ENCODE measurements at regions not wholly inside any gene's neighbourhood (a gene's known extent, or its start where the extent isn't known, plus 50 kb on each side); places are given as distances from the start of the nearest gene placed in this dataset.

GRCh38 chr13:34216256-34216655, 398.3 kb downstream of the RFC3 start:
- no peaks in the 10 kb centered on the region for H3K36me3 Mint-ChIP-seq
- H3K27me3 Mint-ChIP-seq = no peaks in the 10 kb centered on the region
- CTCF ChIA-PET = no interaction called here
- no peak overlapping the region for H3K4me3 Mint-ChIP-seq
- intact Hi-C loops (cut with micrococcal nuclease) = no loop called here
- no peak for DNase-seq
- H3K4me1 Mint-ChIP-seq (ENCODE audit: low read depth) = no peaks in the 10 kb centered on the region
- H3K27ac Mint-ChIP-seq = no peak overlapping the region
- H3K9me3 Mint-ChIP-seq = peaks cover 4% of the 10 kb centered on the region
- POLR2A ChIA-PET = no interaction called here

GRCh38 chr13:34217343-34218025, 399.5 kb downstream of the RFC3 start:
- ChIA-PET CTCF (no interaction called here), POLR2A (no interaction called here)
- Mint-ChIP-seq H3K36me3 (no peaks in the 10 kb centered on the region), H3K4me3 (no peak overlapping the region), H3K9me3 (peaks cover 4% of the 10 kb centered on the region), H3K4me1 (ENCODE audit: low read depth) (no peaks in the 10 kb centered on the region), H3K27me3 (no peaks in the 10 kb centered on the region), H3K27ac (no peak overlapping the region)
- DNase-seq = no peak
- intact Hi-C loops (cut with micrococcal nuclease) = no loop called here

GRCh38 chr13:34223984-34224383, 406.0 kb downstream of the RFC3 start:
- intact Hi-C loops (cut with micrococcal nuclease) = no loop called here
- CTCF ChIA-PET = interaction anchor here (0.9 kb wide), 1 partner anchor 73 kb away, joined by 3 read pairs; no protein-coding TSS in a partner anchor
- H3K4me1 Mint-ChIP-seq (ENCODE audit: low read depth) = no peaks in the 10 kb centered on the region
- H3K4me3 Mint-ChIP-seq = no peak overlapping the region
- DNase-seq = no peak
- H3K27me3 Mint-ChIP-seq = no peaks in the 10 kb centered on the region
- POLR2A ChIA-PET = no interaction called here
- H3K36me3 Mint-ChIP-seq = no peaks in the 10 kb centered on the region
- H3K9me3 Mint-ChIP-seq = no peaks in the 10 kb centered on the region
- H3K27ac Mint-ChIP-seq = no peak overlapping the region

- no peaks in the 10 kb centered on the region for H3K36me3 Mint-ChIP-seq
- intact Hi-C loops (cut with micrococcal nuclease) = no loop called here
- CTCF ChIA-PET = interaction anchor here (0.9 kb wide), 1 partner anchor 74 kb away, joined by 3 read pairs; no protein-coding TSS in a partner anchor
- no peak overlapping the region for H3K27ac Mint-ChIP-seq
- H3K27me3 Mint-ChIP-seq = no peaks in the 10 kb centered on the region
- POLR2A ChIA-PET = no interaction called here
- no peak overlapping the region for H3K4me3 Mint-ChIP-seq
- peaks cover 2% of the 10 kb centered on the region for H3K9me3 Mint-ChIP-seq
- DNase-seq = no peak
- no peaks in the 10 kb centered on the region for H3K4me1 Mint-ChIP-seq (ENCODE audit: low read depth)
These were observed 406.9 kb downstream of the RFC3 start for GRCh38 chr13:34224877-34225276.

GRCh38 chr13:34230271-34230670, 412.3 kb downstream of the RFC3 start:
- Mint-ChIP-seq H3K4me1 (ENCODE audit: low read depth) (no peaks in the 10 kb centered on the region), H3K9me3 (peaks cover 12% of the 10 kb centered on the region), H3K27me3 (no peaks in the 10 kb centered on the region), H3K36me3 (no peaks in the 10 kb centered on the region), H3K27ac (no peak overlapping the region), H3K4me3 (no peak overlapping the region)
- DNase-seq = no peak
- ChIA-PET CTCF (no interaction called here), POLR2A (no interaction called here)
- intact Hi-C loops (cut with micrococcal nuclease) = no loop called here

- H3K27me3 Mint-ChIP-seq = no peaks in the 10 kb centered on the region
- H3K4me1 Mint-ChIP-seq (ENCODE audit: low read depth) = no peaks in the 10 kb centered on the region
- ChIA-PET POLR2A (no interaction called here), CTCF (no interaction called here)
- intact Hi-C loops (cut with micrococcal nuclease) = no loop called here
- no peak overlapping the region for H3K27ac Mint-ChIP-seq
- H3K9me3 Mint-ChIP-seq = no peaks in the 10 kb centered on the region
- H3K36me3 Mint-ChIP-seq = no peaks in the 10 kb centered on the region
- DNase-seq = no peak
- no peak overlapping the region for H3K4me3 Mint-ChIP-seq
These were observed 423.4 kb downstream of the RFC3 start for GRCh38 chr13:34241332-34241731.

- no peak for DNase-seq
- intact Hi-C loops (cut with micrococcal nuclease) = no loop called here
- Mint-ChIP-seq H3K4me3 (no peak overlapping the region), H3K9me3 (no peaks in the 10 kb centered on the region), H3K36me3 (no peaks in the 10 kb centered on the region), H3K4me1 (ENCODE audit: low read depth) (no peaks in the 10 kb centered on the region), H3K27me3 (no peaks in the 10 kb centered on the region), H3K27ac (no peak overlapping the region)
- POLR2A ChIA-PET = no interaction called here
- CTCF ChIA-PET = no interaction called here
These were observed 425.5 kb downstream of the RFC3 start for GRCh38 chr13:34243403-34243802.

- POLR2A ChIA-PET = no interaction called here
- no peaks in the 10 kb centered on the region for H3K9me3 Mint-ChIP-seq
- no peaks in the 10 kb centered on the region for H3K36me3 Mint-ChIP-seq
- intact Hi-C loops (cut with micrococcal nuclease) = no loop called here
- H3K4me1 Mint-ChIP-seq (ENCODE audit: low read depth) = no peaks in the 10 kb centered on the region
- H3K4me3 Mint-ChIP-seq = no peak overlapping the region
- DNase-seq = no peak
- CTCF ChIA-PET = no interaction called here
- no peak overlapping the region for H3K27ac Mint-ChIP-seq
- H3K27me3 Mint-ChIP-seq = no peaks in the 10 kb centered on the region
These were observed 428.6 kb downstream of the RFC3 start for GRCh38 chr13:34246511-34246910.

GRCh38 chr13:34247596-34247995, 429.6 kb downstream of the RFC3 start:
- H3K9me3 Mint-ChIP-seq = no peaks in the 10 kb centered on the region
- DNase-seq = no peak
- CTCF ChIA-PET = no interaction called here
- H3K4me1 Mint-ChIP-seq (ENCODE audit: low read depth) = no peaks in the 10 kb centered on the region
- H3K36me3 Mint-ChIP-seq = no peaks in the 10 kb centered on the region
- POLR2A ChIA-PET = no interaction called here
- intact Hi-C loops (cut with micrococcal nuclease) = no loop called here
- H3K27me3 Mint-ChIP-seq = no peaks in the 10 kb centered on the region
- no peak overlapping the region for H3K4me3 Mint-ChIP-seq
- H3K27ac Mint-ChIP-seq = no peak overlapping the region

GRCh38 chr13:34249546-34250039, 431.6 kb downstream of the RFC3 start:
- intact Hi-C loops (cut with micrococcal nuclease) = no loop called here
- ChIA-PET POLR2A (no interaction called here), CTCF (interaction anchor here (0.6 kb wide), 1 partner anchor 58 kb away, joined by 3 read pairs; no protein-coding TSS in a partner anchor)

GRCh38 chr13:34250151-34250670, 432.3 kb downstream of the RFC3 start:
- no peaks in the 10 kb centered on the region for H3K27me3 Mint-ChIP-seq
- ChIA-PET POLR2A (no interaction called here), CTCF (interaction anchor here (0.6 kb wide), 1 partner anchor 58 kb away, joined by 3 read pairs; no protein-coding TSS in a partner anchor)
- H3K4me3 Mint-ChIP-seq = no peak overlapping the region
- no peaks in the 10 kb centered on the region for H3K36me3 Mint-ChIP-seq
- intact Hi-C loops (cut with micrococcal nuclease) = no loop called here
- no peak overlapping the region for H3K27ac Mint-ChIP-seq
- H3K4me1 Mint-ChIP-seq (ENCODE audit: low read depth) = no peaks in the 10 kb centered on the region
- DNase-seq = no peak
- peaks cover 3% of the 10 kb centered on the region for H3K9me3 Mint-ChIP-seq

More at GRCh38 chr13:34249546-34250039, 431.6 kb downstream of the RFC3 start:
- H3K4me1 Mint-ChIP-seq (ENCODE audit: low read depth) = no peaks in the 10 kb centered on the region
- DNase-seq = no peak
- no peaks in the 10 kb centered on the region for H3K36me3 Mint-ChIP-seq
- no peaks in the 10 kb centered on the region for H3K27me3 Mint-ChIP-seq
- no peak overlapping the region for H3K27ac Mint-ChIP-seq
- no peak overlapping the region for H3K4me3 Mint-ChIP-seq
- H3K9me3 Mint-ChIP-seq = peaks cover 3% of the 10 kb centered on the region

- H3K27me3 Mint-ChIP-seq = no peaks in the 10 kb centered on the region
- H3K36me3 Mint-ChIP-seq = no peaks in the 10 kb centered on the region
- no peak overlapping the region for H3K27ac Mint-ChIP-seq
- peaks cover 3% of the 10 kb centered on the region for H3K9me3 Mint-ChIP-seq
- ChIA-PET POLR2A (no interaction called here), CTCF (no interaction called here)
- no peak overlapping the region for H3K4me3 Mint-ChIP-seq
- no peak for DNase-seq
- H3K4me1 Mint-ChIP-seq (ENCODE audit: low read depth) = no peaks in the 10 kb centered on the region
- intact Hi-C loops (cut with micrococcal nuclease) = no loop called here
These were observed 436.4 kb downstream of the RFC3 start for GRCh38 chr13:34254366-34254765.

- Mint-ChIP-seq H3K27me3 (no peaks in the 10 kb centered on the region), H3K4me1 (ENCODE audit: low read depth) (no peaks in the 10 kb centered on the region), H3K4me3 (no peak overlapping the region), H3K36me3 (no peaks in the 10 kb centered on the region), H3K9me3 (peaks cover 7% of the 10 kb centered on the region), H3K27ac (no peak overlapping the region)
- DNase-seq = no peak
- intact Hi-C loops (cut with micrococcal nuclease) = no loop called here
- CTCF ChIA-PET = no interaction called here
- POLR2A ChIA-PET = no interaction called here
These were observed 437.8 kb downstream of the RFC3 start for GRCh38 chr13:34255711-34256110.
